Testis (tissue), 2 donors: ENCODE measurements at regions not wholly inside any gene's neighbourhood (a gene's known extent, or its start where the extent isn't known, plus 50 kb on each side); places are given as distances from the start of the nearest gene placed in this dataset.

ENCODE experiments used
- CTCF ChIP-seq, 3 experiments: fragments of 450-650 bp in 2 of 3; fragments of 200-600 bp in 1 of 3; sonication (generic) in 1 of 3; IDR thresholded peaks; one replicate each; pipeline ENCODE4 v1.5.1; 2016 to 2019; ENCODE audit warnings: antibody characterized with exemption in 3 of 3, mild to moderate bottlenecking in 2 of 3, moderate library complexity in 1 of 3
- POLR2A ChIP-seq: fragments of 450-650 bp; IDR thresholded peaks from one replicate; pipeline ENCODE4 v1.6.1; 2017; ENCODE audit warnings: antibody characterized with exemption, mild to moderate bottlenecking, moderate library complexity

GRCh38 chr15:69908060-69908459 lies 189.7 kb downstream of the TLE3 start:
- no peak for TF ChIP-seq CTCF (IDR thresholded peaks at IDR 0.05)
- no peak for TF ChIP-seq POLR2A
